DND-41 (cell line): ENCODE measurements at regions not wholly inside any gene's neighbourhood (a gene's known extent, or its start where the extent isn't known, plus 50 kb on each side); places are given as distances from the start of the nearest gene placed in this dataset.

ENCODE experiments used
- ATAC-seq: fragments of 200-7000 bp; cut with Tn5 transposase; 3 replicates; pipeline ENCODE4 v1.9.1; 2021; ENCODE audit warnings: low read depth; ENCODE audit not compliant: insufficient read depth
- DNase-seq: peaks from one replicate; pipeline ENCODE4 v3.0.0-alpha.2; 2020
- H2AFZ ChIP-seq: 2 replicates; pipeline ENCODE4 v1.6.0; 2012; ENCODE audit warnings: low read depth, low read length
- H3K27ac ChIP-seq: 2 replicates; pipeline ENCODE4 v1.5.1; 2012; ENCODE audit warnings: low read length, inconsistent platforms
- H3K27me3 ChIP-seq: fragments of 200-600 bp; sonication (generic); 2 replicates; pipeline ENCODE4 v1.6.0; 2012; ENCODE audit warnings: low read length, mild to moderate bottlenecking, inconsistent platforms; ENCODE audit not compliant: insufficient read depth, poor library complexity
- H3K36me3 ChIP-seq: 2 replicates; pipeline ENCODE4 v1.5.1; 2012; ENCODE audit warnings: low read length, inconsistent platforms; ENCODE audit not compliant: insufficient read depth
- H3K4me1 ChIP-seq: 2 replicates; pipeline ENCODE4 v1.5.1; 2012; ENCODE audit warnings: mild to moderate bottlenecking, low read length; ENCODE audit not compliant: insufficient read depth
- H3K4me2 ChIP-seq: 2 replicates; pipeline ENCODE4 v1.6.0; 2012; ENCODE audit warnings: mild to moderate bottlenecking, moderate library complexity, low read length, inconsistent platforms; ENCODE audit not compliant: insufficient read depth
- H3K4me3 ChIP-seq, 2 experiments: fragments of 200-600 bp in 1 of 2; shearing (Covaris generic) in 1 of 2; 2 replicates each; pipeline ENCODE4 v1.5.1; 2012 to 2016; ENCODE audit warnings: inconsistent platforms in 2 of 2, low read length in 2 of 2, mild to moderate bottlenecking in 2 of 2, low read depth in 1 of 2, moderate library complexity in 1 of 2
- H3K79me2 ChIP-seq: 2 replicates; pipeline ENCODE4 v1.6.0; 2012; ENCODE audit warnings: low read length, inconsistent platforms; ENCODE audit not compliant: insufficient read depth
- H3K9ac ChIP-seq: 2 replicates; pipeline ENCODE4 v1.6.0; 2012; ENCODE audit warnings: low read depth, mild to moderate bottlenecking, inconsistent platforms, low read length, moderate library complexity
- H3K9me3 ChIP-seq: 2 replicates; pipeline ENCODE4 v1.5.1; 2012; ENCODE audit warnings: low read length, moderate library complexity, mild to moderate bottlenecking, inconsistent platforms; ENCODE audit not compliant: insufficient read depth, severe bottlenecking
- H4K20me1 ChIP-seq: 2 replicates; pipeline ENCODE4 v1.6.0; 2012; ENCODE audit warnings: low read length; ENCODE audit not compliant: insufficient read depth
- CTCF ChIP-seq: IDR thresholded peaks from 2 replicates; pipeline ENCODE4 v1.5.1; 2012; ENCODE audit warnings: borderline replicate concordance, low read length, moderate library complexity, mild to moderate bottlenecking; ENCODE audit not compliant: poor library complexity, severe bottlenecking; ENCODE audit errors: extremely low read depth
- EZH2 ChIP-seq: IDR thresholded peaks from 3 replicates; pipeline ENCODE4 v1.6.1; 2012; ENCODE audit warnings: borderline replicate concordance, low read depth, mild to moderate bottlenecking, moderate library complexity, low read length, inconsistent platforms; ENCODE audit not compliant: severe bottlenecking

GRCh38 chr22:48391820-48392219, 1435.9 kb downstream of the BRD1 start:
- H3K79me2 ChIP-seq, result no peaks in the 10 kb centered on the region
- H2AFZ ChIP-seq, result no peak overlapping the region
- no peaks in the 10 kb centered on the region for H3K4me1 ChIP-seq
- no peak overlapping the region for H3K4me2 ChIP-seq
- H3K4me3 ChIP-seq, result no peak overlapping the region
- DNase-seq (no peak), ATAC-seq (no peak)
- H3K27me3 ChIP-seq, result no peaks in the 10 kb centered on the region
- no peaks in the 10 kb centered on the region for H3K36me3 ChIP-seq
- no peak overlapping the region for H3K9ac ChIP-seq
- no peaks in the 10 kb centered on the region for H4K20me1 ChIP-seq
- no peaks in the 10 kb centered on the region for H3K9me3 ChIP-seq
- TF ChIP-seq CTCF (no peak), EZH2 (no peak)
- no peak overlapping the region for H3K27ac ChIP-seq

- no peak overlapping the region for H3K4me3 ChIP-seq
- no peak overlapping the region for H3K9ac ChIP-seq
- no peak for DNase-seq
- no peaks in the 10 kb centered on the region for H3K9me3 ChIP-seq
- H3K36me3 ChIP-seq, result no peaks in the 10 kb centered on the region
- no peak overlapping the region for H3K4me2 ChIP-seq
- no peaks in the 10 kb centered on the region for H3K4me1 ChIP-seq
- TF ChIP-seq CTCF (no peak), EZH2 (no peak)
- no peaks in the 10 kb centered on the region for H3K79me2 ChIP-seq
- no peak overlapping the region for H3K27ac ChIP-seq
- no peak overlapping the region for H2AFZ ChIP-seq
- no peaks in the 10 kb centered on the region for H4K20me1 ChIP-seq
- ATAC-seq, result no peak
- no peaks in the 10 kb centered on the region for H3K27me3 ChIP-seq
Observed at GRCh38 chr22:48391171-48391711, 1436.4 kb downstream of the BRD1 start.

- no peak for ATAC-seq
- H3K27me3 ChIP-seq, result no peaks in the 10 kb centered on the region
- TF ChIP-seq CTCF (no peak), EZH2 (no peak)
Observed at GRCh38 chr22:48389916-48390315, 1437.8 kb downstream of the BRD1 start.

GRCh38 chr22:48382197-48382596, 1445.5 kb downstream of the BRD1 start:
- no peak overlapping the region for H3K27ac ChIP-seq
- H3K79me2 ChIP-seq, result no peaks in the 10 kb centered on the region
- TF ChIP-seq CTCF (no peak), EZH2 (no peak)
- ATAC-seq, result no peak
- no peak for DNase-seq
- no peaks in the 10 kb centered on the region for H3K36me3 ChIP-seq
- H3K4me1 ChIP-seq, result no peaks in the 10 kb centered on the region
- no peak overlapping the region for H3K9ac ChIP-seq
- H2AFZ ChIP-seq, result no peak overlapping the region
- no peaks in the 10 kb centered on the region for H4K20me1 ChIP-seq
- no peak overlapping the region for H3K4me3 ChIP-seq
- peaks cover 7% of the 10 kb centered on the region for H3K9me3 ChIP-seq
- H3K4me2 ChIP-seq, result no peak overlapping the region
- no peaks in the 10 kb centered on the region for H3K27me3 ChIP-seq

More at GRCh38 chr22:48389916-48390315, 1437.8 kb downstream of the BRD1 start:
- no peak overlapping the region for H3K27ac ChIP-seq
- no peaks in the 10 kb centered on the region for H3K79me2 ChIP-seq
- H3K4me2 ChIP-seq, result no peak overlapping the region
- no peak overlapping the region for H2AFZ ChIP-seq
- H3K9me3 ChIP-seq, result peaks cover 7% of the 10 kb centered on the region
- no peaks in the 10 kb centered on the region for H3K36me3 ChIP-seq
- no peak overlapping the region for H3K9ac ChIP-seq
- no peaks in the 10 kb centered on the region for H3K4me1 ChIP-seq
- H3K4me3 ChIP-seq, result no peak overlapping the region
- no peak for DNase-seq
- no peaks in the 10 kb centered on the region for H4K20me1 ChIP-seq
